K562 (cell line): ENCODE measurements at regions not wholly inside any gene's neighbourhood (a gene's known extent, or its start where the extent isn't known, plus 50 kb on each side); places are given as distances from the start of the nearest gene placed in this dataset.

Source experiments
- ATAC-seq: fragments of 200-7000 bp; cut with Tn5 transposase; 3 replicates; pipeline ENCODE4 v1.9.1; 2020; ENCODE audit warnings: moderate library complexity
- BruUV-seq: library from RNA; stranded (reverse); fragments of 400-500 nt; replicated peaks from 2 replicates; lab custom pipeline; 2021; lab: Mats Ljungman, UMichigan
- CTCF ChIA-PET: fragments of 300-600 bp; formaldehyde crosslinking; extraction: SDS; loops from one replicate; lab custom pipeline; 2021; ENCODE audit warnings: low intra/inter-chr PET ratio; lab: Yijun Ruan, JAX
- POLR2A ChIA-PET: fragments of 300-600, 350-650 bp; sonication (Branson Sonifier 250); formaldehyde crosslinking; extraction: SDS; loops from one replicate; lab custom pipeline; 2021; ENCODE audit warnings: antibody characterized with exemption, inconsistent platforms; lab: Yijun Ruan, JAX
- DNase-seq, 4 experiments: peaks; one replicate each; pipeline versions ENCODE4 v3.0.0 to v3.0.0-alpha.2; 2011 to 2018; ENCODE audit warnings: low spot score in 3 of 4, mixed read lengths in 3 of 4; ENCODE audit errors: extremely low read depth in 1 of 4
- FAIRE-seq: peaks from 2 replicates; lab custom pipeline; 2011; peaks lifted over from hg19 to GRCh38; lab: Jason Lieb, UNC
- H2AFZ ChIP-seq: 2 replicates; pipeline ENCODE4 v1.6.0; 2011; ENCODE audit warnings: low read depth, low read length, control low read depth, inconsistent platforms
- H3K27ac ChIP-seq: fragments of 200-600 bp; 3 replicates; pipeline ENCODE4 v1.8.0; 2011; ENCODE audit warnings: low read depth, mild to moderate bottlenecking, control low read depth, inconsistent platforms, low read length, moderate library complexity, mixed read lengths; ENCODE audit errors: extremely low read depth
- H3K27me3 ChIP-seq, 2 experiments: fragments of 300-600 bp in 1 of 2; 2 replicates in 1 of 2; 3 replicates in 1 of 2; pipeline versions ENCODE4 v1.6.0 to v1.8.0; 2011; ENCODE audit warnings: inconsistent platforms in 2 of 2, low read length in 2 of 2, mild to moderate bottlenecking in 1 of 2, mixed read lengths in 1 of 2, moderate library complexity in 1 of 2; ENCODE audit not compliant: control insufficient read depth in 2 of 2, insufficient read depth in 2 of 2
- H3K36me3 ChIP-seq: fragments of 300-600 bp; 3 replicates; pipeline ENCODE4 v1.8.0; 2011; ENCODE audit warnings: mild to moderate bottlenecking, low read length, inconsistent platforms; ENCODE audit not compliant: control insufficient read depth, insufficient read depth
- H3K4me1 ChIP-seq, 2 experiments: fragments of 200-600 bp in 1 of 2; replicated peaks in 1 of 2; 2 replicates in 1 of 2; 3 replicates in 1 of 2; pipeline versions ENCODE4 v1.5.1 to v1.8.0; 2011; ENCODE audit warnings: inconsistent platforms in 2 of 2, low read length in 2 of 2, mild to moderate bottlenecking in 1 of 2, mixed read lengths in 1 of 2, moderate library complexity in 1 of 2; ENCODE audit not compliant: control insufficient read depth in 2 of 2, insufficient read depth in 2 of 2
- H3K4me2 ChIP-seq: 2 replicates; pipeline ENCODE4 v1.6.1; 2011; ENCODE audit warnings: low read length, control low read depth, inconsistent platforms, mixed read lengths; ENCODE audit not compliant: insufficient read depth
- H3K4me3 ChIP-seq: fragments of 200-600 bp; sonication (generic), shearing (Covaris generic); 2 replicates; pipeline ENCODE4 v1.5.1; 2016; ENCODE audit warnings: control low read depth, inconsistent platforms
- H3K79me2 ChIP-seq: fragments of 200-600 bp; 3 replicates; pipeline ENCODE4 v1.8.0; 2011; ENCODE audit warnings: low read length, inconsistent platforms; ENCODE audit not compliant: control insufficient read depth, insufficient read depth
- H3K9ac ChIP-seq, 2 experiments: 2 replicates each; pipeline versions ENCODE4 v1.6.0 to v1.6.1; 2011; ENCODE audit warnings: low read depth in 2 of 2, low read length in 2 of 2, control low read depth in 1 of 2, inconsistent platforms in 1 of 2, mild to moderate bottlenecking in 1 of 2, mixed read lengths in 1 of 2; ENCODE audit not compliant: insufficient read depth in 1 of 2
- H3K9me1 ChIP-seq: one replicate; pipeline ENCODE4 v1.6.0; 2011; ENCODE audit warnings: inconsistent platforms, mild to moderate bottlenecking, low read length, moderate library complexity; ENCODE audit not compliant: control insufficient read depth, insufficient read depth
- H3K9me3 ChIP-seq: replicated peaks from 2 replicates; pipeline ENCODE4 v1.5.1; 2011; ENCODE audit warnings: low read depth, low read length, inconsistent platforms; ENCODE audit not compliant: control insufficient read depth, insufficient read depth
- H4K20me1 ChIP-seq: replicated peaks from 2 replicates; pipeline ENCODE4 v1.6.1; 2011; ENCODE audit warnings: low read length, inconsistent platforms, mixed read lengths; ENCODE audit not compliant: control insufficient read depth, insufficient read depth
- ATF4 ChIP-seq: fragments of 450-650 bp; formaldehyde crosslinking; IDR thresholded peaks from 2 replicates; pipeline ENCODE4 v1.4.0; 2022; ENCODE audit warnings: mild to moderate bottlenecking, moderate library complexity
- BRD4 ChIP-seq: fragments of 200-600 bp; sonication (generic); IDR thresholded peaks from 2 replicates; pipeline ENCODE4 v1.6.1; 2017; ENCODE audit warnings: inconsistent platforms
- DMBX1 ChIP-seq: fragments of 250-450 bp; sonication (Bioruptor Pico); IDR thresholded peaks from 2 replicates; pipeline ENCODE4 v1.8.0; 2022; ENCODE audit warnings: inconsistent platforms, mild to moderate bottlenecking, moderate library complexity, borderline replicate concordance
- ELF1 ChIP-seq: fragments of 200-800 bp; sonication (Bioruptor generic); IDR thresholded peaks from 2 replicates; pipeline ENCODE4 v1.6.1; 2016; ENCODE audit warnings: missing genetic modification characterization, missing compliant biosample characterization
- FOXK2 ChIP-seq, 2 experiments: fragments of 450-650 bp; IDR thresholded peaks in 1 of 2; conservative IDR thresholded peaks in 1 of 2; 2 replicates each; pipeline ENCODE4 v1.6.1; 2016; ENCODE audit warnings: low read depth in 2 of 2, mild to moderate bottlenecking in 1 of 2
- KHSRP ChIP-seq: fragments of 450-650 bp; IDR thresholded peaks from 2 replicates; pipeline ENCODE4 v1.6.1; 2017
- MBD1 ChIP-seq: fragments of 250-450 bp; sonication (Bioruptor Pico); IDR thresholded peaks from 2 replicates; pipeline ENCODE4 v1.8.0; 2022; ENCODE audit warnings: inconsistent platforms
- MBD2 ChIP-seq: sonication (generic); IDR thresholded peaks from 2 replicates; pipeline ENCODE4 v1.6.1; 2016; ENCODE audit warnings: low read depth, borderline replicate concordance
- NCOA2 ChIP-seq, 2 experiments: fragments of 450-650 bp; IDR thresholded peaks; 2 replicates each; pipeline ENCODE4 v1.6.1; 2018; ENCODE audit warnings: mild to moderate bottlenecking in 2 of 2, moderate library complexity in 1 of 2; ENCODE audit not compliant: partially characterized antibody in 2 of 2
- PHB ChIP-seq: fragments of 250-450 bp; sonication (Bioruptor Pico); IDR thresholded peaks from 2 replicates; pipeline ENCODE4 v1.5.0; 2021
- PHTF2 ChIP-seq: fragments of 250-450 bp; sonication (Bioruptor Pico); IDR thresholded peaks from 2 replicates; pipeline ENCODE4 v1.5.0; 2021; ENCODE audit warnings: mild to moderate bottlenecking
- TCF7 ChIP-seq: sonication (generic); IDR thresholded peaks from 2 replicates; pipeline ENCODE4 v1.6.1; 2016; ENCODE audit warnings: antibody characterized with exemption, borderline replicate concordance
- ZNF232 ChIP-seq: sonication (generic); formaldehyde crosslinking; IDR thresholded peaks from 2 replicates; pipeline ENCODE4 v1.8.0; 2022; ENCODE audit warnings: mild to moderate bottlenecking, missing genetic modification reagents
- ZNF263 ChIP-seq: sonication (generic); formaldehyde crosslinking; IDR thresholded peaks from 2 replicates; pipeline ENCODE4 v1.8.0; 2022; ENCODE audit warnings: mild to moderate bottlenecking, missing genetic modification reagents, borderline replicate concordance
- ZNF512 ChIP-seq: IDR thresholded peaks from 2 replicates; pipeline ENCODE4 v1.6.1; 2016; ENCODE audit warnings: missing genetic modification characterization, missing compliant biosample characterization
- ZNF584 ChIP-seq: fragments of 200-800 bp; sonication (Bioruptor generic); IDR thresholded peaks from 2 replicates; pipeline ENCODE4 v1.6.1; 2016; ENCODE audit warnings: low read depth, mild to moderate bottlenecking, missing genetic modification characterization, missing compliant biosample characterization
- WGBS: fragments of 100-300 bp; shearing (Covaris generic); methylation state at CpG from one replicate; pipeline ENCODE4 v1.1.6; 2016; ENCODE audit warnings: low coverage, mixed read lengths; ENCODE audit not compliant: insufficient coverage; ENCODE audit errors: missing lambda C conversion rate; 5-methylcytosine and 5-hydroxymethylcytosine counted together
- in situ Hi-C: fragments of 300-500 bp; cut with MboI; formaldehyde crosslinking; loops from 4 replicates; pipeline ENCODE4 v1.15.0; 2018; ENCODE audit warnings: inconsistent platforms, mixed read lengths
- intact Hi-C: fragments of 100-400 bp; cut with micrococcal nuclease; formaldehyde crosslinking; loops from 2 replicates; pipeline ENCODE4 v1.14.2; 2022

- Histone ChIP-seq H3K36me3 (no peaks in the 10 kb centered on the region), H4K20me1 (no peaks in the 10 kb centered on the region; the same call in 1 of the 2 replicates), H3K4me3 (no peak overlapping the region), H3K9me3 (no peaks in the 10 kb centered on the region), H3K4me2 (no peak overlapping the region), H3K79me2 (no peaks in the 10 kb centered on the region), H3K27ac (no peak overlapping the region), H3K9me1 (no peaks in the 10 kb centered on the region), H3K4me1 (no peaks in the 10 kb centered on the region), H3K27me3 (peaks cover 2 to 12% of the 10 kb centered on the region in 2 experiments; a peak in 2 of 5 replicates), H2AFZ (no peak overlapping the region), H3K9ac (no peak overlapping the region)
- FAIRE-seq (no peak), ATAC-seq (no peak), DNase-seq (no peak)
- intact Hi-C loops (no loop called here), in situ Hi-C loops (no loop called here)
- TF ChIP-seq PHTF2 (CRISPR knock-in tag), result no peak
- no peak for TF ChIP-seq NCOA2 (IDR thresholded peaks at IDR 0.05; ENCODE audit: partially characterized antibody in 2 of 2)
- no peak for TF ChIP-seq ZNF263 (CRISPR knock-in tag)
- TF ChIP-seq BRD4, result no peak
- TF ChIP-seq ZNF232 (CRISPR knock-in tag), result no peak
- TF ChIP-seq ELF1 (tag), result no peak
- no peak for TF ChIP-seq ZNF512
- TF ChIP-seq MBD2, result no peak
- no peak for TF ChIP-seq KHSRP
- TF ChIP-seq ZNF584 (CRISPR knock-in tag), result no peak
- TF ChIP-seq PHB (CRISPR knock-in tag), result no peak
- TF ChIP-seq FOXK2 (conservative IDR thresholded peaks at IDR 0.05 in 1 of 2, IDR thresholded peaks at IDR 0.05 in 1 of 2; ENCODE audit: low read depth in 2 of 2), result no peak
- TF ChIP-seq MBD1, result no peak
- TF ChIP-seq ATF4 (CRISPR knock-in tag), result no peak
- no peak for TF ChIP-seq DMBX1 (CRISPR knock-in tag)
- TF ChIP-seq TCF7, result no peak
- ChIA-PET POLR2A (no interaction called here), CTCF (no interaction called here)
- BruUV-seq, result no TSS peak
- 0% methylated on average over 6 of the region's 6 CpGs for WGBS
Measured at GRCh38 chr20:60962367-60963045, 289.6 kb upstream of the CDH4 start.
